Erythroblast (primary cell): ENCODE measurements at regions not wholly inside any gene's neighbourhood (a gene's known extent, or its start where the extent isn't known, plus 50 kb on each side); places are given as distances from the start of the nearest gene placed in this dataset.

Source experiments
- GATA1 ChIP-seq: IDR thresholded peaks from 2 replicates; pipeline ENCODE4 v1.6.1; 2011; ENCODE audit warnings: low read depth, mild to moderate bottlenecking, control low read depth, low read length, moderate library complexity
- POLR2A ChIP-seq: IDR thresholded peaks from 2 replicates; pipeline ENCODE4 v1.6.1; 2011; ENCODE audit warnings: mild to moderate bottlenecking, low read length

DNA sequence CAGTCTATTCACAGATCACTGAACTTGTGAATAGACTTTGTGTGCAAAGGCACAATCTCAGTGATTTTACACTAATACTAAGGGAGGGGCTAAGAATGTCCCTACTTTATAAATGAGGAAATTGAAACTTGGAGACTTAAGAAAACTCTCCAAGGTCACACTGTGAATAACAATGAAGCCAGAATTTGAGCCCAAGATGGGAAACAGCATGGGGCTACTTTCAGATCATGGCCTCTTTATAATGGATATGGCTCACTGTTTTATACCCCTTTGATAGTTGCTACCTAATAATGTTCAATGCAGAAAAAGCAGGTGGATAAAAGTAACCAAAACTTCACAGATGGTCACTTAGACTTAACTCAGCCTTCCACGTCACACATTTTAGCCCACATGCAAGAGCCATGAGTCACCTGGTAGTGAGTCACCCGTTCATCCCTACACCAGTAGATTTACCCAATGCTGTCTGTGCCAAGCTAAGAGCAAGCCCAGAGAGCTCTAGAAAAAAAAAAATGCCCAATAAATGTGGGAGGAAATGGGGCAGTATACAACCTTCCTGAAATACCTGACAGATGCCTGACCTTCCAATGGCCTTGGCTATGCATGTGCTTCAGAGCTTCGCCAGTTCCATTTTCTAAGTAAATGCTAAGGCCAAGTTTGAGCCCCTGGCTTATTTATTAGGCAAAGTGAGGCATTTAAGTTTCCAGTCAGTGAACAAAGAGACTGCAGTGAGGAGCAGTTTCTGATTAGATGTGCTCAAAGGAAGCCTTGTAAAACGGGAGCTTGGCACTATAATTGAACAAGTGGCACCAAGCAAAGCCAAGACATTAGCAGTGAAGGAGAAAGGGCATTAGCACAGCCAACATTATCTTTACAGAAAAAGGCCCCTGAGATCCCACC lies 219.7 kb downstream of the TMEM114 start:
- TF ChIP-seq POLR2A (no peak), GATA1 (no peak)
